CD14-positive monocyte (primary cell): ENCODE measurements at regions not wholly inside any gene's neighbourhood (a gene's known extent, or its start where the extent isn't known, plus 50 kb on each side); places are given as distances from the start of the nearest gene placed in this dataset.

ENCODE experiments used
- DNase-seq, 3 donors: peaks; one replicate each; pipeline ENCODE4 v3.0.0-alpha.2; 2011 to 2022
- H2AFZ ChIP-seq: 2 replicates; pipeline ENCODE4 v1.6.0; 2012; ENCODE audit warnings: mild to moderate bottlenecking, low read depth, low read length, inconsistent platforms; ENCODE audit not compliant: insufficient read depth, poor library complexity, severe bottlenecking
- H3K27ac ChIP-seq, 2 donors: 1 replicate in 1 of 2; 2 replicates in 1 of 2; pipeline ENCODE4 v1.5.1; 2012 to 2013; ENCODE audit warnings: low read length in 2 of 2, control low read depth in 1 of 2, inconsistent platforms in 1 of 2, low read depth in 1 of 2, mild to moderate bottlenecking in 1 of 2
- H3K27me3 ChIP-seq, 2 donors: one replicate each; pipeline versions ENCODE4 v1.6.0 to v1.6.1; 2011 to 2013; ENCODE audit warnings: low read length in 2 of 2; ENCODE audit not compliant: control insufficient read depth in 2 of 2, insufficient read depth in 2 of 2
- H3K36me3 ChIP-seq, 2 donors: replicated peaks in 1 of 2; 1 replicate in 1 of 2; 2 replicates in 1 of 2; pipeline versions ENCODE4 v1.5.1 to v1.6.1; 2012 to 2013; ENCODE audit warnings: low read length in 2 of 2, control low read depth in 1 of 2, inconsistent platforms in 1 of 2, mild to moderate bottlenecking in 1 of 2; ENCODE audit not compliant: insufficient read depth in 2 of 2, control insufficient read depth in 1 of 2
- H3K4me1 ChIP-seq, 2 donors: 1 replicate in 1 of 2; 2 replicates in 1 of 2; pipeline versions ENCODE4 v1.5.1 to v1.6.1; 2012 to 2013; ENCODE audit warnings: low read length in 2 of 2, control low read depth in 1 of 2, inconsistent platforms in 1 of 2, mild to moderate bottlenecking in 1 of 2, moderate library complexity in 1 of 2; ENCODE audit not compliant: insufficient read depth in 2 of 2, control insufficient read depth in 1 of 2
- H3K4me2 ChIP-seq: replicated peaks from 2 replicates; pipeline ENCODE3; 2012; ENCODE audit warnings: low read length, moderate library complexity, mild to moderate bottlenecking; ENCODE audit not compliant: poor library complexity, severe bottlenecking; ENCODE audit errors: extremely low read depth
- H3K4me3 ChIP-seq, 3 experiments: fragments of 200-600 bp in 1 of 3; sonication (generic) in 1 of 3; replicated peaks in 1 of 3; 1 replicate in 2 of 3; 2 replicates in 1 of 3; pipeline ENCODE4 v1.5.1; 2011 to 2013; ENCODE audit warnings: low read length in 3 of 3, mild to moderate bottlenecking in 3 of 3, control low read depth in 2 of 3, low read depth in 2 of 3, inconsistent platforms in 1 of 3, moderate library complexity in 1 of 3
- H3K79me2 ChIP-seq: 2 replicates; pipeline ENCODE4 v1.6.0; 2012; ENCODE audit warnings: mild to moderate bottlenecking, control low read depth, inconsistent platforms, low read length, moderate library complexity; ENCODE audit not compliant: insufficient read depth
- H3K9ac ChIP-seq: 2 replicates; pipeline ENCODE4 v1.6.0; 2017; ENCODE audit warnings: low read length, mild to moderate bottlenecking; ENCODE audit not compliant: insufficient read depth, poor library complexity, severe bottlenecking
- H3K9me3 ChIP-seq, 2 donors: replicated peaks in 1 of 2; 1 replicate in 1 of 2; 2 replicates in 1 of 2; pipeline versions ENCODE4 v1.5.1 to v1.6.1; 2012 to 2013; ENCODE audit warnings: low read length in 2 of 2, control low read depth in 1 of 2; ENCODE audit not compliant: control insufficient read depth in 1 of 2, insufficient read depth in 1 of 2
- H4K20me1 ChIP-seq: 2 replicates; pipeline ENCODE4 v1.6.0; 2012; ENCODE audit warnings: mild to moderate bottlenecking, low read length, control low read depth, moderate library complexity; ENCODE audit not compliant: insufficient read depth
- H3K27ac Mint-ChIP-seq, 7 donors: one replicate each; pipeline ENCODE4 v1.8.0; 2020; ENCODE audit warnings: mild to moderate bottlenecking in 7 of 7, mixed read lengths in 7 of 7, moderate library complexity in 6 of 7, inconsistent platforms in 2 of 7
- H3K27me3 Mint-ChIP-seq, 3 donors: one replicate each; pipeline ENCODE4 v1.8.0; 2021 to 2022; ENCODE audit warnings: low read depth in 3 of 3, mild to moderate bottlenecking in 3 of 3, mixed read lengths in 3 of 3, moderate library complexity in 3 of 3, inconsistent platforms in 1 of 3
- H3K36me3 Mint-ChIP-seq, 2 donors: one replicate each; pipeline ENCODE4 v1.8.0; 2020; ENCODE audit warnings: mixed read lengths in 2 of 2, inconsistent platforms in 1 of 2, mild to moderate bottlenecking in 1 of 2
- H3K4me1 Mint-ChIP-seq: one replicate; pipeline ENCODE4 v1.8.0; 2020; ENCODE audit warnings: mild to moderate bottlenecking, mixed read lengths
- H3K4me3 Mint-ChIP-seq, 2 donors: one replicate each; pipeline ENCODE4 v1.8.0; 2020; ENCODE audit warnings: mild to moderate bottlenecking in 2 of 2, mixed read lengths in 2 of 2, moderate library complexity in 1 of 2
- H3K9me3 Mint-ChIP-seq, 7 donors: one replicate each; pipeline ENCODE4 v1.8.0; 2020 to 2022; ENCODE audit warnings: mixed read lengths in 7 of 7, mild to moderate bottlenecking in 6 of 7, moderate library complexity in 6 of 7, inconsistent platforms in 2 of 7
- WGBS: methylation state at CpG from one replicate; pipeline ENCODE4 v1.1.5; 2013; ENCODE audit warnings: missing lambda C conversion rate; ENCODE audit not compliant: insufficient coverage; 5-methylcytosine and 5-hydroxymethylcytosine counted together
- intact Hi-C, 2 donors: fragments of 100-400 bp; cut with micrococcal nuclease; formaldehyde crosslinking; loops; one replicate each; pipeline versions ENCODE4 v1.15.0 to v1.15.1; 2023
- TF ChIP-seq, protein P1 (sequence below): fragments of 200-600 bp; IDR thresholded peaks from one replicate; pipeline ENCODE4 v1.8.0; 2022; ENCODE audit warnings: antibody characterized with exemption, mild to moderate bottlenecking

DNA sequence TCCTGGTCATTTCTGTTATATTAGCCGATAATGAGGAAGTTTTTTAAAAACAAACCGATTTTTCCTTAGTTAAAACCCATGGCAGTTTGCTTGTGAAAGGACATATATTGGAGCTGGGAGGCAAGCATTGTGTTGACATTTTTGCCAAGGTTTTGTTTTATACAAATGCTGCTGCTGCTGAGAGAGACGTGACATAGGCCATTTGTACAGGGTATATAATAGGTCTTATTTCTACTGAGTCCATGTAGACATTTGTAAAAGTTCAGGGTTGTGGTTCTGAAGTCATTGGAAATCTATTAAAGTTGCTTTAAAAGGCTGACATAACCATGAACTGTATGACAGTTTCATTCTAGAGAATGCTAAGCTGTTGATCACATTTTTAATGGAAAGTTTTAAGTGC, 424.0 kb upstream of the FANCL start:
- TF ChIP-seq, protein P1, sequence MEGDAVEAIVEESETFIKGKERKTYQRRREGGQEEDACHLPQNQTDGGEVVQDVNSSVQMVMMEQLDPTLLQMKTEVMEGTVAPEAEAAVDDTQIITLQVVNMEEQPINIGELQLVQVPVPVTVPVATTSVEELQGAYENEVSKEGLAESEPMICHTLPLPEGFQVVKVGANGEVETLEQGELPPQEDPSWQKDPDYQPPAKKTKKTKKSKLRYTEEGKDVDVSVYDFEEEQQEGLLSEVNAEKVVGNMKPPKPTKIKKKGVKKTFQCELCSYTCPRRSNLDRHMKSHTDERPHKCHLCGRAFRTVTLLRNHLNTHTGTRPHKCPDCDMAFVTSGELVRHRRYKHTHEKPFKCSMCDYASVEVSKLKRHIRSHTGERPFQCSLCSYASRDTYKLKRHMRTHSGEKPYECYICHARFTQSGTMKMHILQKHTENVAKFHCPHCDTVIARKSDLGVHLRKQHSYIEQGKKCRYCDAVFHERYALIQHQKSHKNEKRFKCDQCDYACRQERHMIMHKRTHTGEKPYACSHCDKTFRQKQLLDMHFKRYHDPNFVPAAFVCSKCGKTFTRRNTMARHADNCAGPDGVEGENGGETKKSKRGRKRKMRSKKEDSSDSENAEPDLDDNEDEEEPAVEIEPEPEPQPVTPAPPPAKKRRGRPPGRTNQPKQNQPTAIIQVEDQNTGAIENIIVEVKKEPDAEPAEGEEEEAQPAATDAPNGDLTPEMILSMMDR, result no peak
- no peaks in the 10 kb centered on the region for H3K36me3 Mint-ChIP-seq
- Histone ChIP-seq H3K4me3 (no peak overlapping the region), H3K27ac (no peak overlapping the region), H3K4me1 (no peaks in the 10 kb centered on the region), H3K4me2 (no peak overlapping the region), H3K27me3 (no peaks in the 10 kb centered on the region), H2AFZ (no peak overlapping the region), H3K79me2 (no peaks in the 10 kb centered on the region), H3K36me3 (no peaks in the 10 kb centered on the region), H3K9ac (no peak overlapping the region), H3K9me3 (peaks cover 0 to 8% of the 10 kb centered on the region in 2 donors), H4K20me1 (no peaks in the 10 kb centered on the region)
- H3K4me1 Mint-ChIP-seq, result peaks cover 5% of the 10 kb centered on the region
- no peaks in the 10 kb centered on the region for H3K27me3 Mint-ChIP-seq
- WGBS, result 85% methylated on average over 2 of the region's 3 CpGs
- no peak overlapping the region for H3K27ac Mint-ChIP-seq
- intact Hi-C loops, result no loop called here
- H3K4me3 Mint-ChIP-seq, result no peak overlapping the region
- no peak for DNase-seq
- H3K9me3 Mint-ChIP-seq, result peaks cover 3 to 17% (median 7%) of the 10 kb centered on the region in 7 donors

DNA sequence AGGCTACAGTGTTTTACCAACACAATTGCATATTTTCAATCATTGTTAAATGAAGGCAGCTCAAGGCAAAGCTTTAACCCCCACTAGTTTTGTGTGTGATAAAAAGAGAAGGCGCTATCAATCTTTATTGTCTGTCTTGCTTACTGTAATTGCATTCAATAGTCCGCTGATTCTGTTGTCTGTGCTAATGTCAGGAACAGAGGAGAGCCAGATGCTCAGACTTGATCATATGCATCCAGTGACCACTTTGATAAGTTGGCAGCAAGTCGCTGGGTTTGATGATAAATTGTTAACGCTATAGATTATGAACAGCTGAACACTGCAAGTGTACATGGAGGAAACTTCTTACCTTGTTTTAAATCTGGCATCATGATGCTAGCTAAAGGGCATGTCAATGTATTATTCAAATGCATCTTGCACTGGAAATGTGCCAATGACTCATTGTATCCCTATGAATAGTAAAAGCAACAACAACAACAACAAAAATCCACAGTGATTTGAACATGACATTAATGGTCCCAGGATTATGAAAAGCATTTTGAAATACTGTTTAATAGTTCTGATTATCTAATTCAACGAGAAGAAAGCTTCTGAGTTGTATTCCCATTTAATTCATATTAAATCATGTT, 423.5 kb upstream of the FANCL start:
- H3K36me3 ChIP-seq, result no peaks in the 10 kb centered on the region
- Mint-ChIP-seq H3K4me1 (peaks cover 4% of the 10 kb centered on the region), H3K9me3 (peaks cover 2 to 14% (median 4%) of the 10 kb centered on the region in 7 donors), H3K27ac (no peak overlapping the region), H3K27me3 (no peaks in the 10 kb centered on the region), H3K4me3 (no peak overlapping the region), H3K36me3 (no peaks in the 10 kb centered on the region)
- intact Hi-C loops, result no loop called here
- no peaks in the 10 kb centered on the region for H4K20me1 ChIP-seq
- WGBS, result 88% methylated on average over 3 of the region's 5 CpGs
- no peaks in the 10 kb centered on the region for H3K79me2 ChIP-seq
- H3K9ac ChIP-seq, result no peak overlapping the region
- H3K27ac ChIP-seq, result no peak overlapping the region
- H3K4me2 ChIP-seq, result no peak overlapping the region
- no peaks in the 10 kb centered on the region for H3K4me1 ChIP-seq
- DNase-seq, result no peak
- no peak overlapping the region for H3K4me3 ChIP-seq
- H3K9me3 ChIP-seq, result peaks cover 0 to 4% of the 10 kb centered on the region in 2 donors
- H3K27me3 ChIP-seq, result no peaks in the 10 kb centered on the region
- H2AFZ ChIP-seq, result no peak overlapping the region
- TF ChIP-seq, protein P1, result no peak
